ENCODE measurements at regions not wholly inside any gene's neighbourhood (a gene's known extent, or its start where the extent isn't known, plus 50 kb on each side); places are given as distances from the start of the nearest gene placed in this dataset.
"Not testable (repeated sequence)": the region's sequence is repeated elsewhere in the genome, so short reads cannot be mapped to it uniquely, and the experiment has no call there.

GRCh38 chr1:185681034-185681633 lies 53.1 kb upstream of the HMCN1 start:
- DNase-seq (ENCODE audit: low spot score): peak; percentile 58

- no peak for DNase-seq (ENCODE audit: low spot score)
Observed at GRCh38 chr1:185680453-185680852, 53.7 kb upstream of the HMCN1 start.

GRCh38 chr1:185679220-185679619 lies 55.0 kb upstream of the HMCN1 start:
- DNase-seq (ENCODE audit: low spot score): no peak

- DNase-seq (ENCODE audit: low spot score): no peak
Observed at GRCh38 chr1:185676969-185677368, 57.2 kb upstream of the HMCN1 start.

GRCh38 chr1:185674201-185674600 lies 60.0 kb upstream of the HMCN1 start:
- no peak for DNase-seq (ENCODE audit: low spot score)

GRCh38 chr1:185672719-185673360 lies 61.4 kb upstream of the HMCN1 start:
- DNase-seq (ENCODE audit: low spot score): no peak

GRCh38 chr1:185670187-185670627 lies 64.0 kb upstream of the HMCN1 start:
- DNase-seq (ENCODE audit: low spot score): peak; percentile 35

GRCh38 chr1:185668013-185668412 lies 66.2 kb upstream of the HMCN1 start:
- DNase-seq (ENCODE audit: low spot score): no peak

GRCh38 chr1:185666582-185666981 lies 67.6 kb upstream of the HMCN1 start:
- DNase-seq (ENCODE audit: low spot score): no peak

GRCh38 chr1:185663771-185664296 lies 70.4 kb upstream of the HMCN1 start:
- no peak for DNase-seq (ENCODE audit: low spot score)

GRCh38 chr1:185663332-185663731 lies 70.9 kb upstream of the HMCN1 start:
- DNase-seq (ENCODE audit: low spot score): no peak

GRCh38 chr1:185661971-185662370 lies 72.2 kb upstream of the HMCN1 start:
- no peak for DNase-seq (ENCODE audit: low spot score)

GRCh38 chr1:185656663-185657062 lies 77.5 kb upstream of the HMCN1 start:
- no peak for DNase-seq (ENCODE audit: low spot score)

- DNase-seq (ENCODE audit: low spot score): no peak
Observed at GRCh38 chr1:185654952-185655314, 79.3 kb upstream of the HMCN1 start.

GRCh38 chr1:185654199-185654951 lies 79.8 kb upstream of the HMCN1 start:
- DNase-seq (ENCODE audit: low spot score): no peak

GRCh38 chr1:185653615-185654014 lies 80.6 kb upstream of the HMCN1 start:
- no peak for DNase-seq (ENCODE audit: low spot score)

- DNase-seq (ENCODE audit: low spot score): peak; percentile 29
Observed at GRCh38 chr1:185652348-185652747, 81.8 kb upstream of the HMCN1 start.

GRCh38 chr1:185650602-185651230 lies 83.5 kb upstream of the HMCN1 start:
- DNase-seq (ENCODE audit: low spot score): no peak

- no peak for DNase-seq (ENCODE audit: low spot score)
Observed at GRCh38 chr1:185648858-185649589, 85.2 kb upstream of the HMCN1 start.

- DNase-seq (ENCODE audit: low spot score): not testable (repeated sequence)
Observed at GRCh38 chr1:185647597-185648267, 86.5 kb upstream of the HMCN1 start.

- no peak for DNase-seq (ENCODE audit: low spot score)
Observed at GRCh38 chr1:185646202-185646683, 87.9 kb upstream of the HMCN1 start.

Measured in activated CD4-positive, alpha-beta T cell treated with anti-CD3 and anti-CD28 coated beads, Interleukin-2, Interleukin-4, amounts not matched to agents 100 ng/mL and 50 ng/mL, durations not matched to agents 16 hours and 8 hours (primary cell).